ENCODE measurements at regions not wholly inside any gene's neighbourhood (a gene's known extent, or its start where the extent isn't known, plus 50 kb on each side); places are given as distances from the start of the nearest gene placed in this dataset.

GRCh38 chr7:130935564-130936157, 201.7 kb upstream of the KLF14 start:
- TF ChIP-seq CTCF (IDR thresholded peaks at IDR 0.05) (no peak), POLR2A (IDR thresholded peaks at IDR 0.05) (no peak)
